NB4 (cell line): ENCODE measurements at regions not wholly inside any gene's neighbourhood (a gene's known extent, or its start where the extent isn't known, plus 50 kb on each side); places are given as distances from the start of the nearest gene placed in this dataset.

Experiments
- DNase-seq: peaks from one replicate; pipeline ENCODE4 v3.0.0; 2010; ENCODE audit warnings: low read depth
- H3K4me3 ChIP-seq: one replicate; pipeline ENCODE4 v1.5.1; 2011; ENCODE audit warnings: mild to moderate bottlenecking, low read depth, low read length, moderate library complexity
- MYC ChIP-seq: IDR thresholded peaks from 2 replicates; pipeline ENCODE4 v1.6.1; 2011; ENCODE audit warnings: low read depth, low read length
- POLR2A ChIP-seq: IDR thresholded peaks from 2 replicates; pipeline ENCODE4 v1.6.1; 2011; ENCODE audit warnings: mild to moderate bottlenecking; ENCODE audit not compliant: insufficient read length; ENCODE audit errors: extremely low read depth
- TF ChIP-seq, protein P1 (sequence below): IDR thresholded peaks from one replicate; pipeline ENCODE4 v1.5.1; 2012; ENCODE audit warnings: low read depth, low read length
- TF ChIP-seq, protein P2 (sequence below): IDR thresholded peaks from 2 replicates; pipeline ENCODE4 v1.6.1; 2011; ENCODE audit warnings: low read depth, low read length

DNA sequence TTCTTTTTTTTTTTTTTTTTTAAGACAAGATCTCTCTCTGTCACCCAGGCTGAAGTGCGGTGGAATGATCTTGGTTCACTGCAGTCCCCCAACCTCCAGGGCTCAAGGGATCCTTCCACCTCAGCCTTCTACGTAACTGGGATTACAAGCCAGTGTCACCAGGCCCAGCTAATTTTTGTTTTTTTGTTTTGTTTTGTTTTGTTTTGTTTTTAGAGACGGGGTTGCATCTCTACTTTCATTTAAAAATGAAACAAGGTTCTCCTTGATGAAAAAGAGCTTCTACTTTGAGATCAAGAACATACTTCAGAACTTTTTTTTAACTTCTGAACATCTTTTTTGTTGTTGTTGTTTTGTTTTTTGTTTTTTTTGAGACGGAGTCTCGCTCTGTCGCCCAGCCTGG is 121.7 kb upstream of the PRB2 start:
- H3K4me3 ChIP-seq, result no peak overlapping the region
- DNase-seq, result no peak
- TF ChIP-seq, protein P1, sequence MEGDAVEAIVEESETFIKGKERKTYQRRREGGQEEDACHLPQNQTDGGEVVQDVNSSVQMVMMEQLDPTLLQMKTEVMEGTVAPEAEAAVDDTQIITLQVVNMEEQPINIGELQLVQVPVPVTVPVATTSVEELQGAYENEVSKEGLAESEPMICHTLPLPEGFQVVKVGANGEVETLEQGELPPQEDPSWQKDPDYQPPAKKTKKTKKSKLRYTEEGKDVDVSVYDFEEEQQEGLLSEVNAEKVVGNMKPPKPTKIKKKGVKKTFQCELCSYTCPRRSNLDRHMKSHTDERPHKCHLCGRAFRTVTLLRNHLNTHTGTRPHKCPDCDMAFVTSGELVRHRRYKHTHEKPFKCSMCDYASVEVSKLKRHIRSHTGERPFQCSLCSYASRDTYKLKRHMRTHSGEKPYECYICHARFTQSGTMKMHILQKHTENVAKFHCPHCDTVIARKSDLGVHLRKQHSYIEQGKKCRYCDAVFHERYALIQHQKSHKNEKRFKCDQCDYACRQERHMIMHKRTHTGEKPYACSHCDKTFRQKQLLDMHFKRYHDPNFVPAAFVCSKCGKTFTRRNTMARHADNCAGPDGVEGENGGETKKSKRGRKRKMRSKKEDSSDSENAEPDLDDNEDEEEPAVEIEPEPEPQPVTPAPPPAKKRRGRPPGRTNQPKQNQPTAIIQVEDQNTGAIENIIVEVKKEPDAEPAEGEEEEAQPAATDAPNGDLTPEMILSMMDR, result no peak
- TF ChIP-seq POLR2A, result no peak

DNA sequence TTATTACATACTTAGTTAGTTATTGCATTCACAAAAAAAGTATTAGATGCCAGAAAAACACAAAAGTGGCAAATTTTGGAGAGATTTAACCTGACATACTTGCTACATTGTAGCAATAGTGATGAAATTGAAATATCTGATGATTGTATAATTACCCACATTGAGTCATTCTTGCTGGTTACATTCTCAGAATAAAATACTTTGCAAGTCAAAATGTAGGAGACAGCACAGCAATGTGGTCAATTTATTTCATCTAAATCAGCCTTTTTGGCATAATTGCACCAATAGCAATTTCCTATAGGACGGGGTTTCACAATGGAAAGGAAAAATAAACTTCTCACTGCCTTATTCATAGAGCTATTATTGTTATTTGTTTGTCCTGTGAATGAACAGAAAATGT is 125.0 kb upstream of the ETV6 start:
- DNase-seq, result no peak
- TF ChIP-seq POLR2A (no peak), MYC (no peak)
- TF ChIP-seq, protein P1, result no peak
- TF ChIP-seq, protein P2, sequence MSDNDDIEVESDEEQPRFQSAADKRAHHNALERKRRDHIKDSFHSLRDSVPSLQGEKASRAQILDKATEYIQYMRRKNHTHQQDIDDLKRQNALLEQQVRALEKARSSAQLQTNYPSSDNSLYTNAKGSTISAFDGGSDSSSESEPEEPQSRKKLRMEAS, result no peak
- no peak overlapping the region for H3K4me3 ChIP-seq

DNA sequence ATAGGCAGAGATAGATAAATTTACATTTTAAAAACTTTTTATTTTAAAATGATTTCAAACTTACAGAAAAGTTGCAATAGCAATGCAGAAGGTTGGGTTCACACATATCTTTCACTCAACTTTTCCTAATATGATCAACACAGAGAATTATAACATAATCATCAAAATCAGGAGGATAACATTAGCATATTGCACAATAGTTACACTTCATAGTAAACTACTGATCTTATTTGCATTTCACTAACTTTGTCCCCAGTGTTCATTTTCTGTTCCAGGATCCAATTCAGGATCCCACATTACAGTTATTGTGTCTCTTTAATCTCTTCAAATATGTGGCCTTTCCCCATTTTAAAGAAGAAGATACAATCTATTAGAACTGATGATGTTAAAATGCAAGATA is 115.4 kb upstream of the ETV6 start:
- no peak for TF ChIP-seq MYC
- no peak for DNase-seq
- H3K4me3 ChIP-seq, result no peak overlapping the region

DNA sequence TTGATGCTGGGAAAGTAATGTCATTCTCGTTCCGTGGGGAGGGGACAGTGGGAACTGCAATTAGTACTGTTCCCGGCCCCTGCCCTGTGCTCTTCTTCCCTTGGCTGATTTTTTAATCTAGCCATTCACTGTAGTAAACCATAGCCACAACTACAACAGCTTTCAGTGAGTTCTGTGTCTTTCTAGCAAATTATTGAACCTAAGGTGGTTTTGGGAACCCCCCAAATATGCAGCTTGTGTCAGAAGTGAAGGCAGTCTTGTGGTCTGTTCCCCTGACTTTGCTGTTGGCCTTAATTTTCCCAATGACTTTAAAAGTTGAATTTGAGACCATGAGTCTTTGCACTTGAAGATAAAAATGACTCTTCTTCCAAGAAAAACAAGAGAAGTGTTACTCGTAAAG is 114.3 kb upstream of the ETV6 start:
- TF ChIP-seq, protein P2, result no peak
- no peak for TF ChIP-seq POLR2A
- TF ChIP-seq, protein P1, result no peak
- TF ChIP-seq MYC, result no peak
- no peak overlapping the region for H3K4me3 ChIP-seq
- no peak for DNase-seq

DNA sequence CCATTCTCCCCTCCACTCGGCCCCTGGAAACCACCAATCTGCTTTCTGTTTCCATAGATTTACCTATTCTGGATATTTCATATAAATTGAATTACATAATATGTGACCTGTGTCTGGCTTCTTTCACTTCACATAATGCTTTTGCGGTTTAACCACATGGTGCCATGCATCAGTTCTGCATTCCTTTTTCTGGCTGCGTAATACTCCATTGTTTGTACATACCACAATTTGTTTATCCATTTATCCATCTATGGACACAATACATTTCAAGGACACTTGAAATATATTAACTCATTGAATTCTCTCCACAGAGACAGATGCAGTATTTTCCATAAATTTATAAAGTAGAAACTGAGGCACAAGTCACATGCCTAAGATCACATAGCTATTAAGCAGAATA is 110.3 kb upstream of the ETV6 start:
- TF ChIP-seq, protein P2, result no peak
- no peak for TF ChIP-seq POLR2A
- TF ChIP-seq, protein P1, result no peak
- TF ChIP-seq MYC, result no peak

DNA sequence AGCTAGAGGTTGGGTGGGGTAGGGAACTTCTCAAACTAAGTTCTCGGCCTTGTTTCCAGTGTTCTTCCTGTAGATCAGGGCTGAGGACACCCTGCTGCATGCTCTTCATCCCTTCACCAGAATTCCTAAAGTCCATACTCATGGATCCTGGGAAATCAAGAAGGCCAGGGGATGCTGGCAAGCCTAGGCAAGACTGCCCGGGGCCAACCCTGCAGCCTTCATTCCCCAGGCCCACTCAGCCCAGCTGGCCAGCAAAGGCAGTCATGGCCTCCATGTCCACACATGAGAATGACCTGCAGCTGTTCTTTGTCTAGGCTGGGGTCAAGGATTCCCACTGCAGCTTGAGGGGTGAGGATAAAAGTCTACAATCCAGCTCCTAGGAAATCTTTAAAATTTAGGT is 109.3 kb upstream of the ETV6 start:
- TF ChIP-seq MYC (no peak), POLR2A (no peak)
- TF ChIP-seq, protein P2, result no peak
- TF ChIP-seq, protein P1, result no peak
- DNase-seq, result no peak
- no peak overlapping the region for H3K4me3 ChIP-seq

More for the DNA sequence above, 110.3 kb upstream of the ETV6 start:
- no peak for DNase-seq
- H3K4me3 ChIP-seq, result no peak overlapping the region
